Astrocyte of the spinal cord (primary cell): ENCODE measurements at regions not wholly inside any gene's neighbourhood (a gene's known extent, or its start where the extent isn't known, plus 50 kb on each side); places are given as distances from the start of the nearest gene placed in this dataset.

Source experiments
- DNase-seq: peaks from one replicate; pipeline ENCODE4 v3.0.0; 2011; ENCODE audit warnings: low read depth, low spot score
- H3K4me3 ChIP-seq: 2 replicates; pipeline ENCODE4 v1.5.1; 2011; ENCODE audit warnings: low read depth, mild to moderate bottlenecking, low read length, moderate library complexity
- CTCF ChIP-seq: IDR thresholded peaks from 2 replicates; pipeline ENCODE4 v1.5.1; 2012; ENCODE audit warnings: low read depth, mild to moderate bottlenecking, low read length, inconsistent platforms
- in situ Hi-C: cut with HindIII; loops from 2 replicates; pipeline ENCODE4 v1.10.0; 2017; ENCODE audit warnings: low sequenced_read_pairs

DNA sequence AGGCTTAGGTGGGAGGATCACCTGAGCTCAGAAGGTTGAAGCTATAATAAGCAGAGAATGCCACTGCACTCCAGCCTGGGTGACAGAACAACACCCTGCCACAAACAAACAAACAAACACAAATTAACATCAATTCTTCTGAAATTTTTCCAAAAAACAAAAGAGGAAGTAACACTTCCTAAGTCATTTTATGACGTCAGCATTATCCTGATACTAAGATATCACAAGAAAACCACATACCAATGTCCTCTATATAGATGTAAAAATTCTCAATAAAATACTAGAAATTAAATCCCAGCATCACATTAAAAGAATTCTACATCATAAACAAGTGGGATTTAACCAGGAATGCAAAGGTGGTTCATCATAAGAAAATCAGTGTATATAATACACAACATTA is 64.4 kb upstream of the STK26 start:
- TF ChIP-seq CTCF = no peak
- in situ Hi-C loops = no loop called here
- no peak overlapping the region for H3K4me3 ChIP-seq
- no peak for DNase-seq

GRCh38 chrX:131970347-131970746 is 52.8 kb upstream of the STK26 start:
- TF ChIP-seq CTCF = no peak
- no peak overlapping the region for H3K4me3 ChIP-seq
- DNase-seq = no peak
- in situ Hi-C loops = no loop called here
